ENCODE measurements at regions not wholly inside any gene's neighbourhood (a gene's known extent, or its start where the extent isn't known, plus 50 kb on each side); places are given as distances from the start of the nearest gene placed in this dataset.
A peak's percentile ranks its signal among the peaks of the same experiment; 100 is the strongest.

DNA sequence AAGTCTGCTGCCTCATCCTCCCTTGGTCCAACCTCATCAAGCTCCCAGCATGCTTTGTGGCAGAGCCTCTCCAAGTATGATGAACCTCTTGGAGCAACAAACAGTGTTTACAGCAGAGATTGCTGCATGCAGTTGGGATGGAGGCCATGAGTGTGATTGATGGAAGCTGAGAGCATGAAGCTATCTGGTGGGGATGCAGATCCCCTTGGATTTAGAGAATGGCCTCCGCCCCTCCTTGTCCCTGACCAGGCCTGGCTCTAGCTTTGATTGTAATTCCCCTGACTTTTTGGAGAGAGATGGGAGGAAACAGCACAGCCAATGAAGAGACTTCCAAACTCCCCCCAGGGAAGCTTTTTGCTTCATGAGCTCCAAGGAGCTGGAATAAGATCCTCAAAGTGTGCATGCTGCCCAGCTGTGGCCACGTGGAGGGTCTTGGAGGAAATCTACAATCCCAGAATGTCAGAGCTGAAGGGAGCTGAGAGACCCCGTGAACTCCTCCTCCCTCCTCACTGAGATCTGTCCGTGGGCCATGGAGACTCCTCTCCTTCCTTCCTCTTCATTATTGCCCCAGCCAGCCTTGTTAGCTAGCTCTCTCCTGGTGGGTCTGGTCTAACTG, 165.3 kb upstream of the USP24 start:
- TF ChIP-seq, protein P1, sequence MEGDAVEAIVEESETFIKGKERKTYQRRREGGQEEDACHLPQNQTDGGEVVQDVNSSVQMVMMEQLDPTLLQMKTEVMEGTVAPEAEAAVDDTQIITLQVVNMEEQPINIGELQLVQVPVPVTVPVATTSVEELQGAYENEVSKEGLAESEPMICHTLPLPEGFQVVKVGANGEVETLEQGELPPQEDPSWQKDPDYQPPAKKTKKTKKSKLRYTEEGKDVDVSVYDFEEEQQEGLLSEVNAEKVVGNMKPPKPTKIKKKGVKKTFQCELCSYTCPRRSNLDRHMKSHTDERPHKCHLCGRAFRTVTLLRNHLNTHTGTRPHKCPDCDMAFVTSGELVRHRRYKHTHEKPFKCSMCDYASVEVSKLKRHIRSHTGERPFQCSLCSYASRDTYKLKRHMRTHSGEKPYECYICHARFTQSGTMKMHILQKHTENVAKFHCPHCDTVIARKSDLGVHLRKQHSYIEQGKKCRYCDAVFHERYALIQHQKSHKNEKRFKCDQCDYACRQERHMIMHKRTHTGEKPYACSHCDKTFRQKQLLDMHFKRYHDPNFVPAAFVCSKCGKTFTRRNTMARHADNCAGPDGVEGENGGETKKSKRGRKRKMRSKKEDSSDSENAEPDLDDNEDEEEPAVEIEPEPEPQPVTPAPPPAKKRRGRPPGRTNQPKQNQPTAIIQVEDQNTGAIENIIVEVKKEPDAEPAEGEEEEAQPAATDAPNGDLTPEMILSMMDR (IDR thresholded peaks at IDR 0.05; ENCODE audit: low read depth, low read length, missing control alignments) = no peak
- DNase-seq (ENCODE audit: low read depth) = no peak
- no peak overlapping the region for H3K4me3 ChIP-seq (ENCODE audit: low read depth, low read length)

GRCh38 chr1:55378582-55378981, 163.4 kb upstream of the USP24 start:
- DNase-seq (ENCODE audit: low read depth) = peak; percentile 4
- TF ChIP-seq, protein P1 (IDR thresholded peaks at IDR 0.05; ENCODE audit: low read depth, low read length, missing control alignments) = peak; percentile 70
- no peak overlapping the region for H3K4me3 ChIP-seq (ENCODE audit: low read depth, low read length)

GRCh38 chr1:55376897-55377296, 161.7 kb upstream of the USP24 start:
- no peak overlapping the region for H3K4me3 ChIP-seq (ENCODE audit: low read depth, low read length)
- no peak for DNase-seq (ENCODE audit: low read depth)
- TF ChIP-seq, protein P1 (IDR thresholded peaks at IDR 0.05; ENCODE audit: low read depth, low read length, missing control alignments) = no peak

- TF ChIP-seq, protein P1 (IDR thresholded peaks at IDR 0.05; ENCODE audit: low read depth, low read length, missing control alignments) = peak; percentile 94
- peak; percentile 5 for DNase-seq (ENCODE audit: low read depth)
- H3K4me3 ChIP-seq (ENCODE audit: low read depth, low read length) = no peak overlapping the region
These were observed 160.6 kb upstream of the USP24 start for GRCh38 chr1:55375617-55376258.

DNA sequence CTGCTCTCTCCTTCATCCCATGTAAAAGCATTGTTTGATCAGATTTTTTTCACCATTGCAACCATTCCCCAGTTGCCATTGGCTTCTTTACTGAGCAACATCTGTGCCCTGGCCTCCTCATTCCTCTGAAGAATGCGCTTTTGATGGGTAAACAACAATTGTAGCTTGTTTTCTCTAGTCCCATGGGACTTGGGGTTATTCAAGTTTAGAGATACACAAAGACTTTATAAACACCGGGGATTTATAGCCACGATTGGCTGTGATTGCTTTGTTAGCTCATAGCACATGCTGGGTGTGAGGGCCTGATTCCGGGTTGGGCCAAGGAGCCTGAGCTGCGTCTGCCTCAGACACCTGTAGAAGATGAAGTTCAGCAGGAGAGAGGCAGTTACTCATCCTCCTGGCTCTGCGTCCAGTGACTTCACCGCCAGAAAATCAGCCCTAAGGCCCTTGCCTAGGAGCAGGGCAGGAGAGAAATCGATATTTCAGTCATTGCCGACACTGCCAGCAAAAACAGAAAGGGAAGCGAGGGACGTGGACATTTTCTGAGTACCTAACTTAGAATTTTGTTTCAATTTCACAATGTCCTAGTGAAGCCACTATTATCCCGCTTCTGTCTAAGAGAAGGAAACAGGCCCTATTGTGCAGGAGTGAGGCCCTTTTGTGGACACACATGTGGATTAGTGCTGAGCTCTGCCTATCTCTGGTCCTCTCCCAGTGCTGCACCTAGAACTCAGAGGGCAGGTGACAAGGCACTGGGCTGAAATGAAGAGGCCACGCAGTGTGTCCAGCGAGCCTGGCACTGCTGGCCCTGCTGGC, 159.8 kb upstream of the USP24 start:
- DNase-seq (ENCODE audit: low read depth) = no peak
- no peak overlapping the region for H3K4me3 ChIP-seq (ENCODE audit: low read depth, low read length)
- TF ChIP-seq, protein P1 (IDR thresholded peaks at IDR 0.05; ENCODE audit: low read depth, low read length, missing control alignments) = no peak

- H3K4me3 ChIP-seq (ENCODE audit: low read depth, low read length) = no peak overlapping the region
- DNase-seq (ENCODE audit: low read depth) = no peak
- TF ChIP-seq, protein P1 (IDR thresholded peaks at IDR 0.05; ENCODE audit: low read depth, low read length, missing control alignments) = no peak
These were observed 159.1 kb upstream of the USP24 start for GRCh38 chr1:55374216-55374615.

All from GM12864 (cell line).